ENCODE measurements at regions not wholly inside any gene's neighbourhood (a gene's known extent, or its start where the extent isn't known, plus 50 kb on each side); places are given as distances from the start of the nearest gene placed in this dataset.

- ATAC-seq = no peak
- Histone ChIP-seq H3K4me1 (no peaks in the 10 kb centered on the region), H3K36me3 (no peaks in the 10 kb centered on the region), H3K9me3 (no peaks in the 10 kb centered on the region), H3K27me3 (no peaks in the 10 kb centered on the region), H3K27ac (no peak overlapping the region), H3K4me3 (no peak overlapping the region)
- intact Hi-C loops (cut with DNase I) = no loop called here
- no peak for DNase-seq
- no peak for TF ChIP-seq CTCF (IDR thresholded peaks at IDR 0.05)
Measured at GRCh38 chr12:82047446-82047845, 288.3 kb upstream of the PPFIA2 start.

GRCh38 chr12:82040987-82041743, 282.0 kb upstream of the PPFIA2 start:
- Histone ChIP-seq H3K36me3 (no peaks in the 10 kb centered on the region), H3K4me3 (no peak overlapping the region), H3K27ac (no peak overlapping the region), H3K27me3 (no peaks in the 10 kb centered on the region), H3K9me3 (no peaks in the 10 kb centered on the region), H3K4me1 (no peaks in the 10 kb centered on the region)
- intact Hi-C loops (cut with DNase I) = no loop called here
- ATAC-seq = no peak
- TF ChIP-seq CTCF (IDR thresholded peaks at IDR 0.05) = no peak
- no peak for DNase-seq

- no peaks in the 10 kb centered on the region for H3K4me1 ChIP-seq
- H3K27ac ChIP-seq = no peak overlapping the region
- no peaks in the 10 kb centered on the region for H3K9me3 ChIP-seq
- no peak overlapping the region for H3K4me3 ChIP-seq
- intact Hi-C loops (cut with DNase I) = no loop called here
- TF ChIP-seq CTCF (IDR thresholded peaks at IDR 0.05) = no peak
- no peak for DNase-seq
- no peaks in the 10 kb centered on the region for H3K27me3 ChIP-seq
- ATAC-seq = no peak
- H3K36me3 ChIP-seq = no peaks in the 10 kb centered on the region
Measured at GRCh38 chr12:82034769-82035168, 275.6 kb upstream of the PPFIA2 start.

- no peak overlapping the region for H3K4me3 ChIP-seq
- no peaks in the 10 kb centered on the region for H3K27me3 ChIP-seq
- DNase-seq (no peak), ATAC-seq (no peak)
- H3K27ac ChIP-seq = no peak overlapping the region
- no peaks in the 10 kb centered on the region for H3K9me3 ChIP-seq
- no peaks in the 10 kb centered on the region for H3K36me3 ChIP-seq
- TF ChIP-seq CTCF (IDR thresholded peaks at IDR 0.05) = no peak
- intact Hi-C loops (cut with DNase I) = no loop called here
- no peaks in the 10 kb centered on the region for H3K4me1 ChIP-seq
Measured at GRCh38 chr12:82029936-82030335, 270.8 kb upstream of the PPFIA2 start.

- no peaks in the 10 kb centered on the region for H3K36me3 ChIP-seq
- H3K27ac ChIP-seq = no peak overlapping the region
- H3K4me3 ChIP-seq = no peak overlapping the region
- DNase-seq = no peak
- H3K27me3 ChIP-seq = no peaks in the 10 kb centered on the region
- no peaks in the 10 kb centered on the region for H3K4me1 ChIP-seq
- no peaks in the 10 kb centered on the region for H3K9me3 ChIP-seq
- intact Hi-C loops (cut with DNase I) = no loop called here
- TF ChIP-seq CTCF (IDR thresholded peaks at IDR 0.05) = no peak
- no peak for ATAC-seq
Measured at GRCh38 chr12:82028772-82029171, 269.6 kb upstream of the PPFIA2 start.

GRCh38 chr12:82027612-82028011, 268.5 kb upstream of the PPFIA2 start:
- Histone ChIP-seq H3K4me3 (no peak overlapping the region), H3K36me3 (no peaks in the 10 kb centered on the region), H3K4me1 (no peaks in the 10 kb centered on the region), H3K9me3 (no peaks in the 10 kb centered on the region), H3K27me3 (no peaks in the 10 kb centered on the region), H3K27ac (no peak overlapping the region)
- DNase-seq (no peak), ATAC-seq (no peak)
- intact Hi-C loops (cut with DNase I) = no loop called here
- no peak for TF ChIP-seq CTCF (IDR thresholded peaks at IDR 0.05)

All from upper lobe of right lung (tissue), 1 donor.